NT2/D1 (cell line): ENCODE measurements at regions not wholly inside any gene's neighbourhood (a gene's known extent, or its start where the extent isn't known, plus 50 kb on each side); places are given as distances from the start of the nearest gene placed in this dataset.

Experiments
- SUZ12 ChIP-seq: IDR thresholded peaks from 2 replicates; pipeline ENCODE4 v1.6.1; 2011; ENCODE audit not compliant: insufficient read length, insufficient read depth; ENCODE audit errors: extremely low read depth
- YY1 ChIP-seq: IDR thresholded peaks from 2 replicates; pipeline ENCODE4 v1.6.1; 2011; ENCODE audit not compliant: insufficient read length, insufficient read depth
- ZNF274 ChIP-seq: IDR thresholded peaks from 2 replicates; pipeline ENCODE4 v1.6.1; 2011; ENCODE audit warnings: mild to moderate bottlenecking, low read depth, low read length

DNA sequence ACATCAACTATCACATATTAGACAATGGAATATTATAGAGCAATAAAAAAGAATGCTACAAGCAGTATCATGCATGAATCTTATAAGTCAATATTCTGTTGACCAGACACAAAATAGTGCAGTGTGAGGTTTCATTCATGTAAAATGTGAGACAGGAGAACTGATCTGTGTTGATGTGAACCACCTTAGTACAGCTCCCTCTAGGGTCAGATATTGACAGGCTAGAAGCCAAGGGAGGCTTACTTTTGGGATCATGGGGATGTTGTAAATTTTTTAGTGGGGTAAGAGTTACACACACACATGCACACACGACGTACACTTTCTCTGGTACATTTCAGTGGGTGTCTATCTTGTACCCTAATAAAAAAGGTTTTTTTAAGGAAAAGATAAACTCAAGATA, 231.6 kb upstream of the FOXK1 start:
- TF ChIP-seq ZNF274 (no peak), SUZ12 (no peak), YY1 (no peak)
